ENCODE measurements at regions not wholly inside any gene's neighbourhood (a gene's known extent, or its start where the extent isn't known, plus 50 kb on each side); places are given as distances from the start of the nearest gene placed in this dataset.

GRCh38 chr9:82555031-82555430, 507.9 kb downstream of the RASEF start:
- TF ChIP-seq TEAD4 (IDR thresholded peaks at IDR 0.05), result no peak
- no peak for TF ChIP-seq EP300 (IDR thresholded peaks at IDR 0.05; ENCODE audit: borderline replicate concordance)
- TF ChIP-seq CREB1 (IDR thresholded peaks at IDR 0.05; ENCODE audit: low read depth), result no peak
- no peak for TF ChIP-seq YY1 (IDR thresholded peaks at IDR 0.05; ENCODE audit: low read depth)
- no peak for TF ChIP-seq REST (IDR thresholded peaks at IDR 0.05; ENCODE audit: low read depth)
- no peak for TF ChIP-seq EGR1 (IDR thresholded peaks at IDR 0.05)
- TF ChIP-seq USF1 (IDR thresholded peaks at IDR 0.05), result no peak
- TF ChIP-seq RAD21 (IDR thresholded peaks at IDR 0.05; ENCODE audit: low read depth), result no peak
- TF ChIP-seq NFIC (IDR thresholded peaks at IDR 0.05), result no peak
- no peak for TF ChIP-seq MAX (IDR thresholded peaks at IDR 0.05)
- TF ChIP-seq CEBPB (IDR thresholded peaks at IDR 0.05), result no peak
- no peak for TF ChIP-seq TAF1 (IDR thresholded peaks at IDR 0.05; ENCODE audit: low read depth)
- no peak for TF ChIP-seq ZBTB7A (IDR thresholded peaks at IDR 0.05; ENCODE audit: low read depth)
- no peak for TF ChIP-seq TCF12 (IDR thresholded peaks at IDR 0.05; ENCODE audit: low read depth)
- TF ChIP-seq FOXM1 (IDR thresholded peaks at IDR 0.05; ENCODE audit: borderline replicate concordance, low read depth), result no peak

GRCh38 chr9:82555431-82556051, 507.4 kb downstream of the RASEF start:
- no peak for TF ChIP-seq NFIC (IDR thresholded peaks at IDR 0.05)

GRCh38 chr9:82558346-82558745, 504.6 kb downstream of the RASEF start:
- TF ChIP-seq RAD21 (IDR thresholded peaks at IDR 0.05; ENCODE audit: low read depth) (no peak), CEBPB (IDR thresholded peaks at IDR 0.05) (no peak), EP300 (IDR thresholded peaks at IDR 0.05; ENCODE audit: borderline replicate concordance) (no peak), TCF12 (IDR thresholded peaks at IDR 0.05; ENCODE audit: low read depth) (no peak)

- TF ChIP-seq CREB1 (IDR thresholded peaks at IDR 0.05; ENCODE audit: low read depth) (no peak), FOXM1 (IDR thresholded peaks at IDR 0.05; ENCODE audit: borderline replicate concordance, low read depth) (no peak), USF1 (IDR thresholded peaks at IDR 0.05) (no peak), EGR1 (IDR thresholded peaks at IDR 0.05) (no peak), TEAD4 (IDR thresholded peaks at IDR 0.05) (no peak), ZBTB7A (IDR thresholded peaks at IDR 0.05; ENCODE audit: low read depth) (no peak), MAX (IDR thresholded peaks at IDR 0.05) (no peak)
Observed at GRCh38 chr9:82558855-82559630, 503.9 kb downstream of the RASEF start.

GRCh38 chr9:82560036-82560435, 502.9 kb downstream of the RASEF start:
- TF ChIP-seq ZBTB7A (IDR thresholded peaks at IDR 0.05; ENCODE audit: low read depth) (no peak), USF1 (IDR thresholded peaks at IDR 0.05) (no peak), EP300 (IDR thresholded peaks at IDR 0.05; ENCODE audit: borderline replicate concordance) (no peak), NFIC (IDR thresholded peaks at IDR 0.05) (no peak), TEAD4 (IDR thresholded peaks at IDR 0.05) (no peak), FOXM1 (IDR thresholded peaks at IDR 0.05; ENCODE audit: borderline replicate concordance, low read depth) (no peak), TCF12 (IDR thresholded peaks at IDR 0.05; ENCODE audit: low read depth) (no peak), CREB1 (IDR thresholded peaks at IDR 0.05; ENCODE audit: low read depth) (no peak), EGR1 (IDR thresholded peaks at IDR 0.05) (no peak), RAD21 (IDR thresholded peaks at IDR 0.05; ENCODE audit: low read depth) (no peak), YY1 (IDR thresholded peaks at IDR 0.05; ENCODE audit: low read depth) (no peak), MAX (IDR thresholded peaks at IDR 0.05) (no peak), REST (IDR thresholded peaks at IDR 0.05; ENCODE audit: low read depth) (no peak), CEBPB (IDR thresholded peaks at IDR 0.05) (no peak), TAF1 (IDR thresholded peaks at IDR 0.05; ENCODE audit: low read depth) (no peak)

Measured in Ishikawa (cell line).